Endothelial cell of umbilical vein (primary cell): ENCODE measurements at regions not wholly inside any gene's neighbourhood (a gene's known extent, or its start where the extent isn't known, plus 50 kb on each side); places are given as distances from the start of the nearest gene placed in this dataset.

Experiments used
- EZH2 ChIP-seq: IDR thresholded peaks from 2 replicates; pipeline ENCODE4 v1.6.1; 2012; ENCODE audit warnings: borderline replicate concordance, low read depth, mild to moderate bottlenecking, moderate library complexity, low read length, inconsistent platforms; ENCODE audit not compliant: severe bottlenecking
- FOS ChIP-seq: IDR thresholded peaks from 2 replicates; pipeline ENCODE4 v1.6.1; 2011; ENCODE audit warnings: mild to moderate bottlenecking, low read length, moderate library complexity, borderline replicate concordance; ENCODE audit not compliant: insufficient read depth
- MYC ChIP-seq: IDR thresholded peaks from one replicate; pipeline ENCODE4 v1.6.1; 2011; ENCODE audit warnings: mild to moderate bottlenecking, low read depth, low read length
- POLR2A ChIP-seq: IDR thresholded peaks from 2 replicates; pipeline ENCODE4 v1.6.1; 2012; ENCODE audit warnings: low read depth, mild to moderate bottlenecking, control low read depth, low read length
- POLR2AphosphoS5 ChIP-seq: IDR thresholded peaks from 2 replicates; pipeline ENCODE4 v1.6.1; 2012; ENCODE audit warnings: low read depth, mild to moderate bottlenecking, control low read depth, low read length, moderate library complexity; ENCODE audit not compliant: insufficient read depth
- TF ChIP-seq, protein P1 (sequence below), 2 donors: IDR thresholded peaks; 1 replicate in 1 of 2; 2 replicates in 1 of 2; pipeline ENCODE4 v1.5.1; 2011; ENCODE audit warnings: low read length in 2 of 2, mild to moderate bottlenecking in 2 of 2, moderate library complexity in 2 of 2, control low read depth in 1 of 2, inconsistent platforms in 1 of 2, low read depth in 1 of 2; ENCODE audit not compliant: insufficient read depth in 1 of 2; ENCODE audit errors: extremely low read depth in 1 of 2
- TF ChIP-seq, protein P2 (sequence below): IDR thresholded peaks from 2 replicates; pipeline ENCODE4 v1.6.1; 2011; ENCODE audit not compliant: insufficient read depth, insufficient read length

DNA sequence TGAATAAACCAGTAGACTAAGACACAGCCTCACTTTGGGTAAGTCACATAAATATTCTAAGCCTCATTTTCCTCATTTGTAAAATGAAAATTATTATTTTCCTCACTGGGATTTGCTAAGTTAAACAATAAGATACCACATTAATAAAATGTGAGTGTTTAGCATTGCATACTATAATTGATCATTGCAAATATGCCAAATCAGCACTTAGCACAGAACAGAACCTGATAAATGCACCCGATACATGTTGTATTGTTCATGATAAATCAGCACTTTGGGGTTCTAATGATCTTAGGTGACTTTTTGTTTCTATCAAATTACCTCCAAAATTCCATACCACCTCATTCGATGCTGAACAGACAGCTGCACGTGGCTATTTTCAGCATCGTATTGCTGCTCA is 50.2 kb upstream of the RAPGEF4 start:
- TF ChIP-seq, protein P1, sequence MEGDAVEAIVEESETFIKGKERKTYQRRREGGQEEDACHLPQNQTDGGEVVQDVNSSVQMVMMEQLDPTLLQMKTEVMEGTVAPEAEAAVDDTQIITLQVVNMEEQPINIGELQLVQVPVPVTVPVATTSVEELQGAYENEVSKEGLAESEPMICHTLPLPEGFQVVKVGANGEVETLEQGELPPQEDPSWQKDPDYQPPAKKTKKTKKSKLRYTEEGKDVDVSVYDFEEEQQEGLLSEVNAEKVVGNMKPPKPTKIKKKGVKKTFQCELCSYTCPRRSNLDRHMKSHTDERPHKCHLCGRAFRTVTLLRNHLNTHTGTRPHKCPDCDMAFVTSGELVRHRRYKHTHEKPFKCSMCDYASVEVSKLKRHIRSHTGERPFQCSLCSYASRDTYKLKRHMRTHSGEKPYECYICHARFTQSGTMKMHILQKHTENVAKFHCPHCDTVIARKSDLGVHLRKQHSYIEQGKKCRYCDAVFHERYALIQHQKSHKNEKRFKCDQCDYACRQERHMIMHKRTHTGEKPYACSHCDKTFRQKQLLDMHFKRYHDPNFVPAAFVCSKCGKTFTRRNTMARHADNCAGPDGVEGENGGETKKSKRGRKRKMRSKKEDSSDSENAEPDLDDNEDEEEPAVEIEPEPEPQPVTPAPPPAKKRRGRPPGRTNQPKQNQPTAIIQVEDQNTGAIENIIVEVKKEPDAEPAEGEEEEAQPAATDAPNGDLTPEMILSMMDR (IDR thresholded peaks at IDR 0.05; ENCODE audit: extremely low read depth in 1 of 2, insufficient read depth in 1 of 2, low read depth in 1 of 2, low read length in 2 of 2): no peak
- TF ChIP-seq MYC: no peak
- TF ChIP-seq POLR2AphosphoS5: no peak
- no peak for TF ChIP-seq EZH2
- TF ChIP-seq POLR2A: no peak
- TF ChIP-seq, protein P2, sequence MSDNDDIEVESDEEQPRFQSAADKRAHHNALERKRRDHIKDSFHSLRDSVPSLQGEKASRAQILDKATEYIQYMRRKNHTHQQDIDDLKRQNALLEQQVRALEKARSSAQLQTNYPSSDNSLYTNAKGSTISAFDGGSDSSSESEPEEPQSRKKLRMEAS: no peak
- TF ChIP-seq FOS: no peak
